Trophoblast cell (in vitro differentiated cells and primary cell): ENCODE measurements at regions not wholly inside any gene's neighbourhood (a gene's known extent, or its start where the extent isn't known, plus 50 kb on each side); places are given as distances from the start of the nearest gene placed in this dataset.

Experiments used
- DNase-seq, 2 donors: peaks; one replicate each; pipeline ENCODE4 v3.0.0-alpha.2; 2016
- H2AFZ ChIP-seq: 2 replicates; pipeline ENCODE4 v1.6.1; 2013; ENCODE audit warnings: low read length, moderate library complexity, mild to moderate bottlenecking; ENCODE audit not compliant: insufficient read depth, poor library complexity
- H2AK5ac ChIP-seq: 2 replicates; pipeline ENCODE4 v1.6.1; 2013; ENCODE audit warnings: mild to moderate bottlenecking, low read length
- H2BK120ac ChIP-seq: 2 replicates; pipeline ENCODE4 v1.6.1; 2013; ENCODE audit warnings: low read length, mild to moderate bottlenecking, moderate library complexity; ENCODE audit not compliant: insufficient read depth, poor library complexity
- H2BK12ac ChIP-seq: 2 replicates; pipeline ENCODE4 v1.6.1; 2013; ENCODE audit warnings: mild to moderate bottlenecking, low read length, moderate library complexity
- H2BK5ac ChIP-seq: 2 replicates; pipeline ENCODE4 v1.6.1; 2013; ENCODE audit warnings: low read length, low read depth, moderate library complexity, mild to moderate bottlenecking; ENCODE audit not compliant: poor library complexity
- H3K14ac ChIP-seq: 2 replicates; pipeline ENCODE4 v1.6.1; 2013; ENCODE audit warnings: mild to moderate bottlenecking, low read length
- H3K18ac ChIP-seq: 2 replicates; pipeline ENCODE4 v1.6.1; 2013; ENCODE audit warnings: mild to moderate bottlenecking, low read length
- H3K23ac ChIP-seq: 2 replicates; pipeline ENCODE4 v1.6.1; 2013; ENCODE audit warnings: low read length
- H3K27ac ChIP-seq: 2 replicates; pipeline ENCODE4 v1.5.1; 2013; ENCODE audit warnings: low read depth, mild to moderate bottlenecking, inconsistent platforms, low read length, moderate library complexity
- H3K27me3 ChIP-seq: 2 replicates; pipeline ENCODE4 v1.6.1; 2013; ENCODE audit warnings: inconsistent platforms, mild to moderate bottlenecking, low read length, moderate library complexity; ENCODE audit not compliant: insufficient read depth
- H3K36me3 ChIP-seq, 2 experiments: 1 replicate in 1 of 2; 2 replicates in 1 of 2; pipeline ENCODE4 v1.6.1; 2013; ENCODE audit warnings: low read length in 2 of 2, mild to moderate bottlenecking in 2 of 2, moderate library complexity in 1 of 2; ENCODE audit not compliant: insufficient read depth in 2 of 2, control insufficient read depth in 1 of 2
- H3K4ac ChIP-seq: 2 replicates; pipeline ENCODE4 v1.6.1; 2013; ENCODE audit warnings: low read depth, mild to moderate bottlenecking, low read length, moderate library complexity
- H3K4me1 ChIP-seq, 2 experiments: 1 replicate in 1 of 2; 2 replicates in 1 of 2; pipeline ENCODE4 v1.6.1; 2013; ENCODE audit warnings: low read length in 2 of 2, mild to moderate bottlenecking in 2 of 2, moderate library complexity in 1 of 2; ENCODE audit not compliant: insufficient read depth in 2 of 2, control insufficient read depth in 1 of 2
- H3K4me2 ChIP-seq: 2 replicates; pipeline ENCODE4 v1.6.1; 2013; ENCODE audit warnings: inconsistent platforms, mild to moderate bottlenecking, low read length, moderate library complexity
- H3K4me3 ChIP-seq: 2 replicates; pipeline ENCODE4 v1.5.1; 2013; ENCODE audit warnings: mild to moderate bottlenecking, low read depth, low read length, inconsistent platforms
- H3K79me1 ChIP-seq: one replicate; pipeline ENCODE4 v1.6.1; 2013; ENCODE audit warnings: low read length
- H3K79me2 ChIP-seq: 2 replicates; pipeline ENCODE4 v1.6.1; 2013; ENCODE audit warnings: low read length, mild to moderate bottlenecking; ENCODE audit not compliant: control insufficient read depth, insufficient read depth, poor library complexity
- H3K9ac ChIP-seq: 2 replicates; pipeline ENCODE4 v1.6.1; 2013; ENCODE audit warnings: mild to moderate bottlenecking, low read length
- H3K9me3 ChIP-seq: 2 replicates; pipeline ENCODE4 v1.6.1; 2013; ENCODE audit warnings: low read depth, mild to moderate bottlenecking, control low read depth, inconsistent platforms, low read length; ENCODE audit not compliant: insufficient read depth
- H4K12ac ChIP-seq: 2 replicates; pipeline ENCODE4 v1.6.1; 2013; ENCODE audit warnings: low read depth, mild to moderate bottlenecking, low read length, moderate library complexity
- H4K8ac ChIP-seq: 2 replicates; pipeline ENCODE4 v1.6.1; 2013; ENCODE audit warnings: low read depth, mild to moderate bottlenecking, low read length, moderate library complexity
- H4K91ac ChIP-seq: one replicate; pipeline ENCODE4 v1.6.1; 2013; ENCODE audit warnings: low read depth, mild to moderate bottlenecking, low read length, moderate library complexity
- WGBS: extraction: QIAGEN DNeasy Blood & Tissue Kit; methylation state at CpG from one replicate; pipeline ENCODE4 v1.1.7; 2013; ENCODE audit warnings: missing lambda C conversion rate; ENCODE audit not compliant: insufficient read length, insufficient coverage; ENCODE audit errors: extremely low coverage; 5-methylcytosine and 5-hydroxymethylcytosine counted together

- WGBS = no CpG with 5 or more reads among the region's 6 CpGs
- Histone ChIP-seq H3K4me3 (no peak overlapping the region), H2BK12ac (no peak overlapping the region), H2AK5ac (no peak overlapping the region), H3K18ac (no peak overlapping the region), H3K27ac (no peak overlapping the region), H4K91ac (no peak overlapping the region), H4K12ac (no peak overlapping the region), H3K4ac (no peak overlapping the region), H3K79me1 (no peaks in the 10 kb centered on the region), H3K27me3 (no peaks in the 10 kb centered on the region), H3K4me1 (no peaks in the 10 kb centered on the region), H2BK5ac (no peak overlapping the region), H3K9me3 (no peaks in the 10 kb centered on the region), H3K23ac (no peak overlapping the region), H3K9ac (no peak overlapping the region), H3K4me2 (no peak overlapping the region), H2AFZ (no peak overlapping the region), H2BK120ac (no peak overlapping the region), H3K36me3 (no peaks in the 10 kb centered on the region), H4K8ac (no peak overlapping the region), H3K79me2 (no peaks in the 10 kb centered on the region), H3K14ac (no peak overlapping the region)
- no peak for DNase-seq
These were observed 97.3 kb downstream of the ACAA2 start for GRCh38 chr18:49716035-49716434.

- no peak overlapping the region for H3K23ac ChIP-seq
- no CpG with 5 or more reads among the region's 2 CpGs for WGBS
- H3K27me3 ChIP-seq = no peaks in the 10 kb centered on the region
- H3K36me3 ChIP-seq = no peaks in the 10 kb centered on the region
- no peak overlapping the region for H4K91ac ChIP-seq
- H3K79me1 ChIP-seq = no peaks in the 10 kb centered on the region
- H3K9ac ChIP-seq = no peak overlapping the region
- no peak overlapping the region for H2BK120ac ChIP-seq
- no peak overlapping the region for H2BK12ac ChIP-seq
- no peak overlapping the region for H3K4ac ChIP-seq
- no peak overlapping the region for H2AFZ ChIP-seq
- H3K4me2 ChIP-seq = no peak overlapping the region
- H4K8ac ChIP-seq = no peak overlapping the region
- no peaks in the 10 kb centered on the region for H3K4me1 ChIP-seq
- H4K12ac ChIP-seq = no peak overlapping the region
- DNase-seq = no peak
- no peak overlapping the region for H3K4me3 ChIP-seq
- no peak overlapping the region for H2AK5ac ChIP-seq
- H3K79me2 ChIP-seq = no peaks in the 10 kb centered on the region
- H3K18ac ChIP-seq = no peak overlapping the region
- no peaks in the 10 kb centered on the region for H3K9me3 ChIP-seq
- no peak overlapping the region for H3K14ac ChIP-seq
- no peak overlapping the region for H2BK5ac ChIP-seq
- no peak overlapping the region for H3K27ac ChIP-seq
These were observed 104.0 kb downstream of the ACAA2 start for GRCh38 chr18:49709347-49709690.

- Histone ChIP-seq H3K4ac (no peak overlapping the region), H2BK120ac (no peak overlapping the region), H3K23ac (no peak overlapping the region), H2AK5ac (no peak overlapping the region), H3K79me1 (no peaks in the 10 kb centered on the region), H3K4me3 (no peak overlapping the region), H4K8ac (no peak overlapping the region), H4K12ac (no peak overlapping the region), H3K4me1 (no peaks in the 10 kb centered on the region), H3K4me2 (no peak overlapping the region), H2BK12ac (no peak overlapping the region), H4K91ac (no peak overlapping the region), H3K79me2 (no peaks in the 10 kb centered on the region), H3K14ac (no peak overlapping the region), H3K27me3 (no peaks in the 10 kb centered on the region), H3K9me3 (no peaks in the 10 kb centered on the region), H3K27ac (no peak overlapping the region), H3K18ac (no peak overlapping the region), H3K36me3 (no peaks in the 10 kb centered on the region), H2BK5ac (no peak overlapping the region), H3K9ac (no peak overlapping the region), H2AFZ (no peak overlapping the region)
- DNase-seq = no peak
- WGBS = no CpG with 5 or more reads among the region's 6 CpGs
These were observed 104.5 kb downstream of the ACAA2 start for GRCh38 chr18:49708662-49709346.

GRCh38 chr18:49707599-49707998 is 105.7 kb downstream of the ACAA2 start:
- Histone ChIP-seq H3K9ac (no peak overlapping the region), H2AK5ac (no peak overlapping the region), H3K36me3 (no peaks in the 10 kb centered on the region), H2BK120ac (no peak overlapping the region), H3K18ac (no peak overlapping the region), H3K14ac (no peak overlapping the region), H4K8ac (no peak overlapping the region), H3K23ac (no peak overlapping the region), H2AFZ (no peak overlapping the region), H4K91ac (no peak overlapping the region), H3K4me3 (no peak overlapping the region), H3K27me3 (no peaks in the 10 kb centered on the region), H3K79me2 (no peaks in the 10 kb centered on the region), H3K27ac (no peak overlapping the region), H3K9me3 (no peaks in the 10 kb centered on the region), H3K4ac (no peak overlapping the region), H2BK12ac (no peak overlapping the region), H3K4me2 (no peak overlapping the region), H4K12ac (no peak overlapping the region), H2BK5ac (no peak overlapping the region), H3K79me1 (no peaks in the 10 kb centered on the region), H3K4me1 (no peaks in the 10 kb centered on the region)
- WGBS = no CpG with 5 or more reads among the region's 3 CpGs
- no peak for DNase-seq
